ENCODE measurements at regions not wholly inside any gene's neighbourhood (a gene's known extent, or its start where the extent isn't known, plus 50 kb on each side); places are given as distances from the start of the nearest gene placed in this dataset.

- TF ChIP-seq CTCF (IDR thresholded peaks at IDR 0.05 in 8 of 11, conservative IDR thresholded peaks at IDR 0.05 in 3 of 11) (no peak), POLR2A (IDR thresholded peaks at IDR 0.05) (no peak)
Observed at GRCh38 chr4:108337923-108338322, 169.2 kb upstream of the LEF1 start.
